Osteoblast (primary cell): ENCODE measurements at regions not wholly inside any gene's neighbourhood (a gene's known extent, or its start where the extent isn't known, plus 50 kb on each side); places are given as distances from the start of the nearest gene placed in this dataset.

Experiments
- DNase-seq: peaks from one replicate; pipeline ENCODE4 v3.0.0; 2011; ENCODE audit warnings: low spot score, mixed read lengths; ENCODE audit not compliant: insufficient read length; ENCODE audit errors: missing footprints
- H2AFZ ChIP-seq: 2 replicates; pipeline ENCODE4 v1.6.0; 2011; ENCODE audit warnings: mild to moderate bottlenecking, low read length
- H3K27ac ChIP-seq: 2 replicates; pipeline ENCODE4 v1.5.1; 2011; ENCODE audit warnings: mild to moderate bottlenecking, low read depth, low read length, moderate library complexity
- H3K27me3 ChIP-seq: 2 replicates; pipeline ENCODE4 v1.6.0; 2012; ENCODE audit warnings: mild to moderate bottlenecking, control low read depth, inconsistent platforms, low read length, moderate library complexity; ENCODE audit not compliant: insufficient read depth
- H3K36me3 ChIP-seq: 2 replicates; pipeline ENCODE4 v1.5.1; 2011; ENCODE audit warnings: mild to moderate bottlenecking, low read length, control low read depth, moderate library complexity; ENCODE audit not compliant: insufficient read depth
- H3K4me1 ChIP-seq: 2 replicates; pipeline ENCODE4 v1.5.1; 2011; ENCODE audit warnings: mild to moderate bottlenecking, low read length, control low read depth, moderate library complexity; ENCODE audit not compliant: insufficient read depth
- H3K4me2 ChIP-seq: 2 replicates; pipeline ENCODE4 v1.6.0; 2011; ENCODE audit warnings: mild to moderate bottlenecking, low read length; ENCODE audit not compliant: insufficient read depth
- H3K4me3 ChIP-seq: fragments of 200-600 bp; sonication (generic); 3 replicates; pipeline ENCODE4 v1.5.1; 2012; ENCODE audit warnings: mild to moderate bottlenecking, low read length, inconsistent platforms; ENCODE audit not compliant: insufficient read depth
- H3K79me2 ChIP-seq: 2 replicates; pipeline ENCODE4 v1.6.0; 2012; ENCODE audit warnings: mild to moderate bottlenecking, low read length, control low read depth, inconsistent platforms; ENCODE audit not compliant: insufficient read depth
- H3K9me3 ChIP-seq: 2 replicates; pipeline ENCODE4 v1.5.1; 2011; ENCODE audit warnings: low read depth, low read length, control low read depth
- H4K20me1 ChIP-seq: 2 replicates; pipeline ENCODE4 v1.6.0; 2012; ENCODE audit warnings: mild to moderate bottlenecking, low read length, control low read depth; ENCODE audit not compliant: insufficient read depth
- TF ChIP-seq, protein P1 (sequence below): IDR thresholded peaks from 2 replicates; pipeline ENCODE4 v1.5.1; 2011; ENCODE audit warnings: mild to moderate bottlenecking, low read depth, low read length, moderate library complexity; ENCODE audit errors: extremely low read depth

DNA sequence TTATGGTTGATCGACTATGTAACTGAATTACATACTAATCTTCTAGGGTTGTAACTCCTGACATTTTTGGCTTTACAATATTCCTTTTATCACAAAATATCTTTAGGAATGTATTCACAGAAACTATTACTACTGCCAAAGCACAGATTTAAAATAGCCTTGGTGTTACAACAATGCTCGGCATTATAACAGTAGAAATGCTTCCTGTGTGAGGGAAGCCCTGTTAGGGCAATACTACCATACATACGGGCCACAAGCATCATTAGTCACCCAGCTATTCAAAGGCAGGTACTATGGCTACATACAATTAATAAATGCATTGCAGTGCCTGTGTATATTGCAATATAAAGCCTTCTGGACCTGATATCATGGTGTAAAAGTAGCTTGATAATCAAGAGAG lies 517.8 kb downstream of the C12orf50 start:
- no peaks in the 10 kb centered on the region for H3K79me2 ChIP-seq
- no peak for DNase-seq

DNA sequence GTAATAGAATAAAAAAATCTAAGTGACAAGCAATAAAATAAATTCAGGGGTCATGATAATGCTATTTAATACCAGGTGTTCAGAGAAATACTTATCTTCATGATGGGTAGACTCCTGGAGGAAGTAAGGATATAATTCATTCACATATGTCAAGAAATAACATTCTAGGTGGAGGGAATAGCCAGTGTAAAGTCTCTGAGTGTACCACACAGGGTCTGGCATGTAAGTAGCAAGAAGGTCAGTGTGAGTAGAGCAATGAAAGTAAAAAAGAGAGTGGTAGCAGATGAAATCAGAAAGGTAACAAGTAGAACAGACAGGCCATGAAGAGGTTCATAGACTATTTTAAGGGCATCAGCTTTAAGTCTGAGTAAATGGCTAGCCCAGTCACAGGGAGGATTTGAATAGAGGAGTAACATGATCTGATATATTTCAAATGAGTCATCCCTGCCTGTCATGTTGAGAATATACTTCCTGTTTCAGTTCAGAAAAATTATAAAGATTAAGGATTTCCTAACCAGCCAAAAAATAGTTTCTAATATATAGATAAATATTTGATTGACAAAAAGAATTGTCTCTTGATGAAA lies 519.9 kb downstream of the C12orf50 start:
- no peak overlapping the region for H3K4me2 ChIP-seq
- H3K27me3 ChIP-seq: no peaks in the 10 kb centered on the region
- peak overlapping the region; percentile 31 for H2AFZ ChIP-seq

More for the DNA sequence above, 517.8 kb downstream of the C12orf50 start:
- H3K4me1 ChIP-seq: no peaks in the 10 kb centered on the region
- no peaks in the 10 kb centered on the region for H3K36me3 ChIP-seq
- H3K4me3 ChIP-seq: no peak overlapping the region
- H3K4me2 ChIP-seq: no peak overlapping the region
- no peaks in the 10 kb centered on the region for H3K27me3 ChIP-seq
- H3K9me3 ChIP-seq: no peaks in the 10 kb centered on the region
- TF ChIP-seq, protein P1, sequence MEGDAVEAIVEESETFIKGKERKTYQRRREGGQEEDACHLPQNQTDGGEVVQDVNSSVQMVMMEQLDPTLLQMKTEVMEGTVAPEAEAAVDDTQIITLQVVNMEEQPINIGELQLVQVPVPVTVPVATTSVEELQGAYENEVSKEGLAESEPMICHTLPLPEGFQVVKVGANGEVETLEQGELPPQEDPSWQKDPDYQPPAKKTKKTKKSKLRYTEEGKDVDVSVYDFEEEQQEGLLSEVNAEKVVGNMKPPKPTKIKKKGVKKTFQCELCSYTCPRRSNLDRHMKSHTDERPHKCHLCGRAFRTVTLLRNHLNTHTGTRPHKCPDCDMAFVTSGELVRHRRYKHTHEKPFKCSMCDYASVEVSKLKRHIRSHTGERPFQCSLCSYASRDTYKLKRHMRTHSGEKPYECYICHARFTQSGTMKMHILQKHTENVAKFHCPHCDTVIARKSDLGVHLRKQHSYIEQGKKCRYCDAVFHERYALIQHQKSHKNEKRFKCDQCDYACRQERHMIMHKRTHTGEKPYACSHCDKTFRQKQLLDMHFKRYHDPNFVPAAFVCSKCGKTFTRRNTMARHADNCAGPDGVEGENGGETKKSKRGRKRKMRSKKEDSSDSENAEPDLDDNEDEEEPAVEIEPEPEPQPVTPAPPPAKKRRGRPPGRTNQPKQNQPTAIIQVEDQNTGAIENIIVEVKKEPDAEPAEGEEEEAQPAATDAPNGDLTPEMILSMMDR: no peak
- H2AFZ ChIP-seq: peak overlapping the region; percentile 59
- no peaks in the 10 kb centered on the region for H4K20me1 ChIP-seq
- no peak overlapping the region for H3K27ac ChIP-seq

DNA sequence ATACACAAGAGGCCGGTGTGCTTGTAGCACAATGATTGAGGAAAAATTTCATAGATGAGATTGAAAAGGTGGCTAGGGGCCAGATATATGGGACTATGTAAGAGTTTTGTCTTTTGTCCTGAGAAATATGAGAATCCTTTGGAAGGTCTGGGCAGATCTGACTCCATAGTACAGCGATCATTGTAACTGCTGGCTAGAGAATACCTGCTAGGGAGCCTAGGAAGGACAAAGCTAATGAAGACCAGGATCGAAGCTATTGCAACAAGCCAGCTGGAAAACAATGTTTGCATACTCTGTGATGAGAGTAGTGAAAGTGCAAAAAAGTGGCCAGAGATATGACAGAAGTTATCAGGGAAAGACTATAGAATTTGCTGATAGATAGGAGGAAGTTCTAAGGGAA lies 537.6 kb downstream of the C12orf50 start:
- no peak overlapping the region for H3K4me2 ChIP-seq
- TF ChIP-seq, protein P1: no peak
- H3K27ac ChIP-seq: no peak overlapping the region
- H3K27me3 ChIP-seq: no peaks in the 10 kb centered on the region
- no peaks in the 10 kb centered on the region for H4K20me1 ChIP-seq
- no peaks in the 10 kb centered on the region for H3K36me3 ChIP-seq
- no peaks in the 10 kb centered on the region for H3K9me3 ChIP-seq
- H3K4me1 ChIP-seq: no peaks in the 10 kb centered on the region
- DNase-seq: no peak
- no peaks in the 10 kb centered on the region for H3K79me2 ChIP-seq
- H3K4me3 ChIP-seq: no peak overlapping the region
- H2AFZ ChIP-seq: no peak overlapping the region

More for the DNA sequence above, 519.9 kb downstream of the C12orf50 start:
- H4K20me1 ChIP-seq: no peaks in the 10 kb centered on the region
- DNase-seq: no peak
- no peak overlapping the region for H3K27ac ChIP-seq
- TF ChIP-seq, protein P1: no peak
- H3K4me3 ChIP-seq: no peak overlapping the region
- no peaks in the 10 kb centered on the region for H3K79me2 ChIP-seq
- no peaks in the 10 kb centered on the region for H3K4me1 ChIP-seq
- no peaks in the 10 kb centered on the region for H3K9me3 ChIP-seq
- H3K36me3 ChIP-seq: no peaks in the 10 kb centered on the region

DNA sequence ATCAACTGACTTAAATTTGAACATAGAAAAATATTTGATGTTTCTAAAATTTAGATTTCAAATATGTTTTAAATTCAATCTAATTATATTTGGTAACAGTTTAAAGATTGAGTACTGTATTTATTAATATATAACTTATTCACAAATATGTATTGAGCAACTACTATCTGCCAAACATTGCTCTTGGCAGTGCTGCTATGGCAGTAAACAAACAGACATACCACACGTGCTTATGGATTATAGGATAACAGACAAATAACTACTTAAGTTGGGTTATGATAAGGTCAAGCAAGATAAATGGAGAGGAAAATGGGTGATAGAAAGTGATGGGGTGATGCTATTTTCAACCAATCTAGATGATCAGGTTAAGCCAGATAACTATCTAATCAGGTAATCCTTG lies 538.1 kb downstream of the C12orf50 start:
- DNase-seq: no peak
- no peak overlapping the region for H3K4me3 ChIP-seq

More for the DNA sequence above, 538.1 kb downstream of the C12orf50 start:
- H4K20me1 ChIP-seq: no peaks in the 10 kb centered on the region
- H3K4me2 ChIP-seq: no peak overlapping the region
- no peaks in the 10 kb centered on the region for H3K79me2 ChIP-seq
- H3K4me1 ChIP-seq: no peaks in the 10 kb centered on the region
- H3K9me3 ChIP-seq: no peaks in the 10 kb centered on the region
- H3K36me3 ChIP-seq: no peaks in the 10 kb centered on the region
- no peaks in the 10 kb centered on the region for H3K27me3 ChIP-seq
- H3K27ac ChIP-seq: no peak overlapping the region
- TF ChIP-seq, protein P1: no peak
- H2AFZ ChIP-seq: no peak overlapping the region
